Ishikawa (cell line): ENCODE measurements at regions not wholly inside any gene's neighbourhood (a gene's known extent, or its start where the extent isn't known, plus 50 kb on each side); places are given as distances from the start of the nearest gene placed in this dataset.

ENCODE experiments used
- CEBPB ChIP-seq: IDR thresholded peaks from 2 replicates; pipeline ENCODE4 v1.6.1; 2012
- EP300 ChIP-seq: IDR thresholded peaks from 2 replicates; pipeline ENCODE4 v1.6.1; 2012; ENCODE audit warnings: borderline replicate concordance
- TCF12 ChIP-seq: IDR thresholded peaks from 2 replicates; pipeline ENCODE4 v1.6.1; 2012; ENCODE audit warnings: low read depth
- TF ChIP-seq, protein P1 (sequence below): IDR thresholded peaks from 2 replicates; pipeline ENCODE4 v1.6.1; 2012
- TF ChIP-seq, protein P2 (sequence below): IDR thresholded peaks from 2 replicates; pipeline ENCODE4 v1.6.1; 2012; ENCODE audit warnings: low read depth, mild to moderate bottlenecking
- TF ChIP-seq, protein P3 (sequence below): IDR thresholded peaks from 2 replicates; pipeline ENCODE4 v1.6.1; 2012

DNA sequence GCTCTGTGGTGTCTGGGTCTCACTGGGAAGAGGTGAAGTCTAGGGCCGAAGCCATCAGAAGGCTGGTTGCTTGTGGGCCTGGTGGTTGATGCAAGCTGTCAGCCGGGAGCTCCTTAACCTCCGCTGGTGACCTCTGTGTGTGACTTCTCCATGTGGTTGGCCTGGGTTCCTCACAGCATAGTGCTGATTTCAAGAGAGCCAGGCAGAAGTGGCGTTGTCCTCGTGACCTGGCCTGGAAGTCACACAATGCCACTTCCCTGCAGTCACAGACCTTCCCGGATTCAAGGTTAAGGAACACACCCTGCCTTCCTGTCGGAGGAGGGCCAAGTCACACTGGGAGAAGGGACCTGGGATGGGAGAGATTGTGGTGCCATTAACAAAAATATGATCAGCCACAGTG, 303.7 kb upstream of the HS6ST1 start:
- no peak for TF ChIP-seq EP300
- TF ChIP-seq, protein P1, sequence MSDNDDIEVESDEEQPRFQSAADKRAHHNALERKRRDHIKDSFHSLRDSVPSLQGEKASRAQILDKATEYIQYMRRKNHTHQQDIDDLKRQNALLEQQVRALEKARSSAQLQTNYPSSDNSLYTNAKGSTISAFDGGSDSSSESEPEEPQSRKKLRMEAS, result no peak
- TF ChIP-seq, protein P2, sequence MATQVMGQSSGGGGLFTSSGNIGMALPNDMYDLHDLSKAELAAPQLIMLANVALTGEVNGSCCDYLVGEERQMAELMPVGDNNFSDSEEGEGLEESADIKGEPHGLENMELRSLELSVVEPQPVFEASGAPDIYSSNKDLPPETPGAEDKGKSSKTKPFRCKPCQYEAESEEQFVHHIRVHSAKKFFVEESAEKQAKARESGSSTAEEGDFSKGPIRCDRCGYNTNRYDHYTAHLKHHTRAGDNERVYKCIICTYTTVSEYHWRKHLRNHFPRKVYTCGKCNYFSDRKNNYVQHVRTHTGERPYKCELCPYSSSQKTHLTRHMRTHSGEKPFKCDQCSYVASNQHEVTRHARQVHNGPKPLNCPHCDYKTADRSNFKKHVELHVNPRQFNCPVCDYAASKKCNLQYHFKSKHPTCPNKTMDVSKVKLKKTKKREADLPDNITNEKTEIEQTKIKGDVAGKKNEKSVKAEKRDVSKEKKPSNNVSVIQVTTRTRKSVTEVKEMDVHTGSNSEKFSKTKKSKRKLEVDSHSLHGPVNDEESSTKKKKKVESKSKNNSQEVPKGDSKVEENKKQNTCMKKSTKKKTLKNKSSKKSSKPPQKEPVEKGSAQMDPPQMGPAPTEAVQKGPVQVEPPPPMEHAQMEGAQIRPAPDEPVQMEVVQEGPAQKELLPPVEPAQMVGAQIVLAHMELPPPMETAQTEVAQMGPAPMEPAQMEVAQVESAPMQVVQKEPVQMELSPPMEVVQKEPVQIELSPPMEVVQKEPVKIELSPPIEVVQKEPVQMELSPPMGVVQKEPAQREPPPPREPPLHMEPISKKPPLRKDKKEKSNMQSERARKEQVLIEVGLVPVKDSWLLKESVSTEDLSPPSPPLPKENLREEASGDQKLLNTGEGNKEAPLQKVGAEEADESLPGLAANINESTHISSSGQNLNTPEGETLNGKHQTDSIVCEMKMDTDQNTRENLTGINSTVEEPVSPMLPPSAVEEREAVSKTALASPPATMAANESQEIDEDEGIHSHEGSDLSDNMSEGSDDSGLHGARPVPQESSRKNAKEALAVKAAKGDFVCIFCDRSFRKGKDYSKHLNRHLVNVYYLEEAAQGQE, result no peak
- TF ChIP-seq TCF12, result no peak
- no peak for TF ChIP-seq CEBPB
- TF ChIP-seq, protein P3, sequence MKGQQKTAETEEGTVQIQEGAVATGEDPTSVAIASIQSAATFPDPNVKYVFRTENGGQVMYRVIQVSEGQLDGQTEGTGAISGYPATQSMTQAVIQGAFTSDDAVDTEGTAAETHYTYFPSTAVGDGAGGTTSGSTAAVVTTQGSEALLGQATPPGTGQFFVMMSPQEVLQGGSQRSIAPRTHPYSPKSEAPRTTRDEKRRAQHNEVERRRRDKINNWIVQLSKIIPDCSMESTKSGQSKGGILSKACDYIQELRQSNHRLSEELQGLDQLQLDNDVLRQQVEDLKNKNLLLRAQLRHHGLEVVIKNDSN, result no peak
